H4 (cell line): ENCODE measurements at regions not wholly inside any gene's neighbourhood (a gene's known extent, or its start where the extent isn't known, plus 50 kb on each side); places are given as distances from the start of the nearest gene placed in this dataset.
A peak's percentile ranks its signal among the peaks of the same experiment; 100 is the strongest.

Experiments used
- DNase-seq: peaks from one replicate; pipeline ENCODE4 v3.0.0-alpha.2; 2015; ENCODE audit warnings: low spot score

DNA sequence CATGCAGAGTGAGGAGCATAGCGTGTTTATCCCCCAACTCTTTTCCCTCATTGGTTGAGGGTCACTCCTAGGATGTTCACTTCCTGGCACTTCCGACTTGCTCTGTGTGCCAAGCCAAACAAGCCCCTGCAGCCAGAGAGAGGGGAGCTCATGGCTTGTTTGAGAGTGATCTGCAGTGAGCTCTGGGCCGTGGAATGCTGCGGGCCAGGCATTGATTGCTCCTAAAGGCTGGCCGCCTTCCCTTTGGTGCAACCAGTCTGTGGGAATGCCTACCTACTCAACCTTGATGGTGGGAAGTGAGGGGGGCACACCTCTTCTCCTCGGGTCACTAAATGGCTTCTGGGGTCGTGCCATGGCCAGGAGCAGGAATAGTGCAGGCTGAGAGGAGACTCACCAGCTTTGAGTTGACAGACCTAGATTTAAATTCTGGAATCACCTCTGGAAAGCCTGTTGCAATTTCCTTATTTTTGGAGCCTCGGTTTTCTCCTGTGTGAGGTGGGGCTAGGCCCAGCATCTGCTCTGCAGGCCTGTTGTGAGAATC, 152.0 kb upstream of the STX18 start:
- no peak for DNase-seq

DNA sequence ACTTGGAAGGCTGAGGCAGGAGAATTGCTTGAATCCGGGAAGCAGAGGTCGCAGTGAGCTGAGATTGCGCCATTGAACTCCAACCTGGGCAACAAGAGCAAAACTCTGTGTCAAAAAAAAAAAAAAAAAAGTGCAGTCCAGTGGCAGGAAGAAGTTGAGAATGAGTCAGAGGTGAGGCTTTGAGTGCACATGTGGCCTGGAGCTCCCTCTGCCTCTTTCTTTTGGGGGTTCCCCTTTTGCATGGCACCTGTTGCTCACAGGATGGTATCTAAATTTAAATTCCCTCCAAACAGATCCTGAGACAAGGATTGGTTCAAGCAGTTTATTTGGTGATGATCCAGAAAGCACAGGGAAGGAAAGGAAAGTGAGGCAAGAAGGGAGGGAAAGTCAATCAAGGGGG, 151.4 kb upstream of the STX18 start:
- DNase-seq, result no peak

DNA sequence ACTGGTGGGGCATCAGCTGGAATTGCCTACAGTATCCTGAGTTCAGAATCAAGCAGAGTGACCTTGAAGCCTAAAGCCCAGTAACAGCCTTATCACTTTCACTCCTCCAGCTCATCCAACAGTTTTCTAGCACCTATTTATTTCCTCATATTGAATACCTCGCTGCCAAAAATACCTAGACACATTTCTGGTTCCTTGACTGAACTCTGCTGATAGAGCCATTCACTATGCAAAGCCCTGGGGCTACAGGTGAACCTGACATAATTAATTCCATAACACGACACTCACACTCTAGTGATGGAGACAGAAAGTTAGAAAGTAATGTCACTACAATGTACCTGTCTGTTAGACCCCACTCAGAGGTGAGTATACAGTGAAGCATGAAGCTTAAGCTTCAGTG, 149.0 kb upstream of the STX18 start:
- DNase-seq, result no peak

DNA sequence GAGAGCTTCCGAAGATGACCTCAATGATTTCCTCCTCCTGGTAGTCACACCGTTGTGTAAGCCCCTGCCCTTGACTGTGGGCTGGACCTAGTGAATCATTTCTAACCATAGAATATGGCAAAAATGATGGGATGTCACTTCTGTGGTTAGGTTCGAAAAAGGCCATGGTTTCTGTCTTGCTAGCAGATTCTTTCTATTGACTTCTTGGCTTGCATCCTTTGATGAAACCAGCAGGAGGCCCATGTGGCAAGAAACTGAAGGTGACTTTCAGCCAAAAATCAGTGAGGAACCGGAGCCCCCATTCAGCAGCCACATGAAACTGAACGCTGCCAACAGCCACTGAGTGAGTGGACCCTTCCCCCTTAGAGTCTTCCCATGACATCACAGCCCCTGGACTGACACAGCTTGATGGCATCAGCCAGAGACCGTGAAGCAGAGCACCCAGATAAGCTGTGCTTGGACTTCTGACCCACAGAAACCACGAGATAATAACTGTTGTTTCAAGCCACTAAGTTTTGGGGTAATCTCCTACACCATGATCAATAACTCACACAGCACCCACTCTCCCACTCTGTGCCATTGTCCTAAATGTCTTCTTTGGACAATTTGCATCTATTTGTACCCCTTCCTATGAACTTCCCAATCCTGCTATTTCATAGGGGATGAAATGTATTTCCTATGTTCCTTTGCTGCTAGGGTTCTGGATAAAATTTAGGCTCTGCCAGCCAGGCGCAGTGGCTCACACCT, 148.0 kb upstream of the STX18 start:
- DNase-seq, result no peak

DNA sequence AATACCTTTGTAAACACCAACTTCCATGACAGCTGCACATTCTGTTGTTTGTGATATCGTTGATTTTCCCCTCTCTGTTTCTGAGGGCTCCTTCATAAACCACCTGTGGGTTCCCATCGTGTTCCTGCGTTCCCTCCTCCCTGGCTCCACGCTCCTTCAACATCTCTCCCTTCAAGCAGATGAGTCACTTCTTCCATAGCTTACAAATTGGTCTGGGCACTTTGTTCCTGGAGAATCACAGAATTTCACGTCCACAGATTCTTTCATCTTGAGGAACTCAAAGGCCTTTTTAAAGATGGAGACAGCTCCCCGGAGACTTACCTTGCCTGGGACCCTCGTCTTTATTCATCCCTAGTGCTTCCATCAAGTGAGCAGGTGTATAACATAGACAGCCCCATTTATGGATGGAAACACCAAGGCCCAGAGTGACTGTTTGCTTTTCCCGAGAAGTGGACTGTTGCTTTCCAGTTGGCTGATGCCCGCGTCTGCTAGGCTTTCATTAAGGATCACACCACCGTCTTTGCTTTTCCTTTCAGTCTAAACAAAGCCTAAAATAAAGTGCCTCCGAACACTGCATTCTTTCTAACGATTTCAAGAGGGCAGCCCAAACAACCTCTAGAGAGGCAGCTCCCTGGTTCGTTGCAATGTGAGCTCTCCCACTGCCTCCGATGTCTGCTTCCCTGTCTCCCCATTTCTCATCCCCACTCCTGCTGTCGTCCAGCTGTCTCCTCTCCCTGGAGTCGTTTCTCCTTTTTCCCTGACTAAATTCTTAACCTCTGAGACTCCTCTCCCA, 146.3 kb upstream of the STX18 start:
- DNase-seq, result no peak

DNA sequence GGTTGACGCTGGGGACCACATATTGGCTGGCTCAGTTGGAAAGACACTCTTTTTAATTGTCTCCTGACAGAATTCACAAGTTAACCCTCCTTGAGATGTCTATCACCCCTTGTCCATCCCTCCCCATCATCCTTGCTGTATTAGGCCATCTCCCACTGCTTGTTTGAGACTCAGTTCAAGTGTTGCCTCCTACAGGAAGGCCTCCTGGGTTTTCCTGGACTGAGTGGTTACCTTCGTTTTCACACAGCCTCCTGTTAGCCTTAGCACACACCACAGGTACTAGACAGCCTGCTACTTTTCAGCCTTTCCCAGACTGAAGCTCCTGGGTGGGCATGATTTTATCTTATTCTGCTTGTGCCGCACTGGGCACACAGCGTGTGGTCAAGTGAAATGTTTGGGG, 145.3 kb upstream of the STX18 start:
- no peak for DNase-seq

DNA sequence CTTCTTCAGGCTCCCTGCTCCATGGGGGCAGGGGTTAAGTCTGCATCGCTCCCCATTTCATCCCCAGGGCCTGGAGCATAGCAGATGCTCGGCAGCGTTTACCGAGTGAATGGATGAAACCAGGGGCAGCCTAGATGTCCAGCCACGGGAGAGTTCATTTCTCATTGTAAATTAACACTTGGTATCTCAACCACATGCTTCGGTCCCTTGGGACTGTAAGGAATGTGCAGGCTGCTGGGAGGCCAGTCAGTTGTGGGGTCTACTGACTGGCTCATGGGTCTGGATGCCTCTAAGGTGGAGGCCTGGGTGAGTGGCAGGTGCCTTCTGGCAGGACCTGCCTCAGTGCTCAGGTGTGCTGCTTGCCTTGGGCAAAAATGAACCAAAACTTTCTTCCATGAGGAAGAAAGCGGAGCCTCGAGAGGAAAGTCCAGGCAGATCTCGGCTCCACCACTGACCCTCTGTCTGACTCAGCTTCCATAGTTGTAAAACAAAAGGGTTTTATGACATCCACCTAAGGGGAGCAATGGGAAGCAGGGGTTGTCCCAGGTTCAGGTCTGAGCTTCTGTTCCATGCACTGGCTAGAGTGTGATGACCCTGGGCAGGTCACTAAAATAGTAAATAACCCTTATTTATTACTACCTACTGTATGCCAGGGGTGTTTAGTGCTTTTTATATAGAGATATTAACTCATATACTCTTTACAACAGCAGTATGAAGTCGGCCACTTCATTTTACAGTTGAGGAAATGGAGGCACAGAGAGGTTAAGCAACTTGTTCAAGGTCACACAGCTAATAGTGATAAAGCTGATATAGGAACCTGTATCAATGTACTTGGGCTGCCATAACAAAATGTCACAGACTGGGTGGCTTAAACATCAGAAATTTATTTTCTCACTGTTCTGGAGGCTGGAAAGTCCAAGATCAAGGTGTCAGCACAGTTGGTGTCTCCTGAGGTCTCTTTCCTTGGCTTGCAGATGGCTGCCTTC, 144.3 kb upstream of the STX18 start:
- DNase-seq, result no peak

DNA sequence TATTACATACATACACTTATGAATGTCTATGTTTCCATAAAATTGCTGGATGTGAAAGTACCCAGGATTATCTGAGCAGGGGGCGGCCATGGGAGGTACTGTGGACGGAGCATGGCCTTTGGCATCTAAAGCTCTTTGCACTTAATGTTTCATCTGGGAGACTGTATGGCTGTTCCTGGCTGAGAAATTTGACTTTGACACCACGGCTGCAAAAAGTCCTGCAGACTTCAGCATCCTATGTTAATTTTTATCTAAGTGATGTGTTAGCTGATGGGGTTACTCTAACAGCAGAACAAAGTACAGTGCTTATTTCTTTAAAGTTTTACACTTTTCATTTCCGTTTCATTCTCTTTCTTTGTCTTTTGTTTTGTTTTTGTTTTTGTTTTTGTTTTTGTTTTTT, 139.8 kb upstream of the STX18 start:
- DNase-seq, result no peak

DNA sequence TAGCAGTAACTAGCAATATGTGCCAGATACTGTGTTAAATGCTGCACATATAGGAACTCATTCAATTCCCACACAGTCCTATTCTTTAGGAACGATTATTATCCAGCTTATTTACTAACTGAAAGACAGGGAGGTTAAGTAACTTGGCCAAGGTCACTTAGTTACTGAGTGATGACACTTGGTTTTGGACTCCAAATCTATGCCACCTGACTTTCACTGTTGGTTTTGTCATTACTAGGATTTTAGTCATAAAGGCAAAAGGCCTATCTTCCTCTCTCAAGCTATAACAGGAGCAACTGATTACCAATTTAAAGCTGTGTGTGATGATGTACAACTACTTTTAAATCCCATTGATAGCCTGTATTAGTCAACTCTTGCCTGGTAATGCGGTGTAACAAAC, 138.9 kb upstream of the STX18 start:
- no peak for DNase-seq

DNA sequence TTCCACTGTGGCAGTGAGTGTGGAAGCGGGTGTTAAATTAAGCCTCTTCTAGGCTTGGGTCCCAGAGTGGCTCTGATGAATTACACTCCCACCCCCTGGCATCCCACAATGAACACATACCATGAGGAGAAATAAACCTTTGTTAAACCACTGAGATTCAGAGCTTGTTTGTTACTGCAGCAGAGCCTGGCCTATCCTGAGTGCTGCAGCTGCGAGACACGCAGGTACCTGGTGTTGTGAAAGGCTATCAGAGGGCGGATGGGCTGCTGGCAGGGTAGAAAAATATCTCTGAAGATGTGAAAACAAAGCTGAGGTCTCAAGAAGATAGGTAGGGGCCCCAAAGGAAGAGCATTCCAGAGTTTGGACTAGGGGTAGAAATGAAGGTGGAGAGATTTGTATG, 138.4 kb upstream of the STX18 start:
- DNase-seq, result no peak

DNA sequence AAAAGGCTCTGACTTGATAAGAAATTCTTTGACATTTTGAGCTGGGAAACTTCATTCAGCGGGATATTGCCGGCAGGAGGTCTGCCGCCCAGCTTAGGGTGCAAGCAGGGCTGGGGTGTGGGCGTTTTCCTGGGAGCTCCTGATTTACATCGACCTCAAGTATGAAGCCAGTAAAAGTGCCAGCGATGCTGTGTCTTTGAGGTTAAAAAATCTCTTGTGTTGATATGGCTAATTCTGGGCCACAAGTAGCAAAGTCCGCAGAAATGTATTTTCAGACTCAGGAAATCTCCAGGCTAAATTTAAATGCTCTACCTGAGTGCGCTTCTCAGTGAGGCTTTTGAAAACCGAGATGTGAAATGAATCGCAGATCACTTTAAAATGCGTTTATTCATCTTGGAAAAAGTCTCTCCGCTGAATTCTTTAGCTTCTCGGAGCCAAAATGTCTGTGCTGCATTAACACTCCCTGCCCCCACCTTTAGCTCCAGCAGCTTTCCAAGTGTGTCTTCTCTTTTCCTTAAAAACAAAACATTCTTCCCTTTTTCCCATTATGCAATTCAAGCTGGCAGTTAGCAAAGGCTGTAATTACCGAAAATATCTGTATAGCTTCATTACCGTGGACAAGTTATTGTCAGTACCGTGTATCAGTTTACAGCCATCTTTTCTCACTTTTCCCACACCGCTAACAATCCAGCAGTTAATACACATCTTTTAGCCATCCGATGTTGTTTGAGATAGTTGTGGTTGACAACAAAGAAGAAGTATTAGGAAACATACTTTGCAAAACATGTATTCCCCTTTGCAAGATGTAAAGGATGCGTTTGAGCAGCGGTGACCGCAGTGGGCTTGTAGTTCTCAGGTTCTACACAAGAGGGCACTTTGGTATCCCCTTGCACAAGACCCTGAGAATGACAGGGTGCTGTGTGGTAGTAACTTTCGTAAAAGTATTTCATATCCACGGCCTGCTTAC, 136.0 kb upstream of the STX18 start:
- DNase-seq, result no peak

DNA sequence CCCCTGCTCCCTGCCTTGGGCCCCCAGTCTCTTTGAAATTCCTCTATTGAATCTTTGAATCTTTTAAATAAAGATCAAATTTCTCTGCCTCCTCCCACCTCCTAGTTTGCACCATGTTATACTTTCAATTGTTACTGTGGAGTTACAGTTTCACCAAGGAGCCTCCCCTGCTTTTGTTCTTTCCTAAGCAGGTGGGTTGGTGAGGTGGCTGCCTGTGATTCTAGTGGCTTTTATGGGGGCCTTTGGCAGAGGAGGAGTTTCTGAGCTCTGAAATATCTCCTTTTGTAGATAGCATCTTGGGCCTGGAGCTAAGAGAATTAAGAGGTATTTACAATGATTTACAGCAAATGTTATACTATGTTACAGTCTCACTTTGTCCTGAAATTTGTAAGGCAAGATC, 133.8 kb upstream of the STX18 start:
- DNase-seq, result no peak

DNA sequence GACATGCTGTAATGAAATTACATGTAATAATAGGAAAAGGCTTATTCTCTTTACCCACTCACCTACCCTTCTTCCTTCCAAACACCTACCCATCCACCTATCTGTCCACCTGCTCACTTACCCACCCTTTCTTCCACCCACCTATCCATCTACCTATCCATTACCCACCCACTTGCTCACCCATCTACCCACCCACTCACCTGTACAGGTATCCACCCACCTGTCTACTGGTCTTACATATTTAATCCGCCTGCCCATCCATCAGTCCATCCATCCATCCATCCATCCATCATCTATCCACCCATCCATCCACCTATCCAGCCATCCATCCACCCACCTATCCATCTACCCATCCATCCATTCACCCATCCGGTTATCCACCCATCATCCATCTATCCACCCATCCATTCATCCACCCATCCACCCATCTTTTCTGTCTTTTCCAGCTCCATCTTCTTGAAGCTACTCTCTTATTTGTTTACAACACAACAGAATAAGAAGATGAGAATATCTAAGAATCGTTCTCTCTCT, 133.3 kb upstream of the STX18 start:
- DNase-seq, result no peak

DNA sequence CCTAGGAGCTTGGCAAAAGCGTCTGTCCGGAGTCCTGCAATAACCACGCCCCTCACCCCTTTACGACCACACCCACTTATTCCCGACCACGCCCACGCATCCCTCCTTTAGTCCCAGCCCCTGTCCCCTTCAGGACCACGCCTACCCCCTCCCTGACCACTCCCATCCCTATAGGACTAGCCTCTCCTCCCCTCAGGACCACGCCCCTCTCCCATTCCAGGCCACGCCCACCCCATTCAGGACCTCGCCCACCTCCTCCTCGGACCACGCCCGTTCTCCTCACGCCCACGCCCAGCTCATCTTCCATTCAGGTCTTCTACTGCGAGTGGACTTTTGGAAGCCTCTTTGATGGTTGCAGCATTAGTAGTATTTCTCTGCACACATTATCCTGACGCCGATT, 131.2 kb upstream of the STX18 start:
- DNase-seq, result peak; percentile 45

DNA sequence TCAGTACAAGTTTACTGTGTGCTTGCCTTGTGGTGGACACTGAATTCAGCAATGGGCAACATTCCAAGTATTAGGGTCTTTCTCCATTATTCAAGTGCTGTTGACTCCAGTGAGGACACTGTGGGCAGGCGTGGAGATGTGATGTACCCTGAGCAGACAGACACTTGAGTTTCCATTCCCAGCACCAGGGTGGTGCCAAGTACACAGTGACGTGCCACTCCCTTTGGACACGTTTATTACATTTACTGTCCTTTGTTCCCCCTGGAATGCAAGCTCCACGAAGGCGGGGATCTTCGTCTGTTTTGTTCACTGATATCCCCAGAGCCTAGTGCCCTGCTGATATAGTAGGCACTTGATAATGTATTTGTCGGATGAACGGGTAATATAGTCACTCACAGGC, 130.6 kb upstream of the STX18 start:
- no peak for DNase-seq

DNA sequence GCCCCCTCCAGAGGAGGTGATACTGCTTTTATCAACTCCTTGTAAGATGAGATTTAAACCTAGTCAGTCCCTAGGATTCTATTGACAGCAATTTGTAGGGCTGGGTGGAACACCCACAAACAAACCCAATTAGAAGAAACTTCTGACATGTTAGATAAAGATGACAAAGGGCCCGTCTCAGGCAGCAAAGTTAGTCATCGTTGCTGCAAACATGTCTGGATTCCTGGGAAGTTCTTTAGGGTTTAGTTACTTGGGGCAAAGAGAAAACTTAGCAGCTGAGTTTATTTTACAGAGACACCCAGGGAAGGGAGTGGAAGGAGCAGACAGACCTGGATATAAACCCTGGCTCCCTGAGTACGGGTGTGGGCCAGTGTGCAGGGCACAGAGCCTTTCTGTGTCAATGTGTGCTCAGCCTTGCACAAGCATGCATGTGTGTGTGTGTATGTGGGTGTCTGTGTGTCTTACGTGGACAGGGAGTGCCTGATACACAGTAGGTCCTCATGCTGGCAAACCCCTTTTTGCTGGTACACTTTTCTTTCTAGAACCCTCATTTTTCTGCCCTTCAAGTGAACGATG, 130.0 kb upstream of the STX18 start:
- DNase-seq, result no peak

DNA sequence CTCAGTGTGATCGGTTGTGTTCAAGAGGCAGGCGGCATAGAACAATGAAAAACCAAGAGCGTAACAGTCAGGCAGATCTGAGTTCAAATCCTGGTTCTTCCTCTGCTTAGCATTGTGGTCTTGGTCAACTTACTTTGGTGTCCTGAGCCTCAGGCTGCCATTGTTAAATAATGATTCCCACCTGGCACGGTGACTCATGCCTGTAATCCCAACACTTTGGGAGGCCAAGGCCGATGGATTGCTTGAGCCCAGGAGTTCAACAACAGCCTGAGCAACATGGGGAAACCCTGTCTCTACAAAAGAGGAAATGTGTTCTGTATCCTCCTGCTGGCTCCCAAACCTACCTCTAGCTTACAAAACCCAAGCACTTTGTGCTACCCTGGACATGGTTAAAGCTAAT, 129.0 kb upstream of the STX18 start:
- peak; percentile 47 for DNase-seq

DNA sequence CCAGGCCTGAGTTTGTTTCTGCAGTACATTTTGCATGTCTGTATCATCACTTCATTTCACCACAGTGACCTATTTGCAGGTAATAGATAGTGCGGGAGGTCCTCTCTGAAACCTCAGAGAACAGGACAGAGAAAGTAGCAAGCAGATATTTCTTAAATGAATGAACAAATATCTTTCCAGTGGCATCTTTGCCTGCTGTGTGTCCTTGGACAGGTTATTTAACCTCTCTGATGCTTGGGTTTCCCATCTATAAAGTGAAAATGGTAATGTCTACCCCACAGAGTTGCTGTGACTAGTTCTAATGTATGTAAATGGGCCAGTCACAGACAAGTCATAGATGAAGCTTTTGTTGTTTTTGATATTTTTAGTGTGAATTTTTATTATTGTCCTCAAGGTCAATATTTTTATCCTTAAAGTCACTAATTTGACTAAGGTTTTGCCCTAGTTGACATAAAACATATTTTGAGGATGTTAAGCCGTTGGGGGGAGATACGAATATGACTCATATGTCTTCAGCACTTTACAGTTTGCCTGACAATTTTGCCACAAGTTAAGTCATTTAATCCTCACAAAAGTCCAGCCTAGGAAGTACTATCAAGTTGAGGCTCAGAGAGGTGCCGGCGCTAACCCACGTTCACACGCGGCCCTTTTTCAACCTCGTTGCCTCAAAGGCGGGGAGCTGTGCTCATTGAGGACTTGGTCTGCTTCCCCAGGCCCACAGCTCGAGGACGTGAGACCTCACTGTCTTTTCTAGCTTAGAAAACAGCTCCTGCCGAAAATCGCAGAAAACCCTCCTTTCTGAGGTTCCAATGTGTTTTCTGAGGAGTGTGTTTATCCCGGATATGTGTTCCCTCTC, 126.7 kb upstream of the STX18 start:
- DNase-seq, result no peak

DNA sequence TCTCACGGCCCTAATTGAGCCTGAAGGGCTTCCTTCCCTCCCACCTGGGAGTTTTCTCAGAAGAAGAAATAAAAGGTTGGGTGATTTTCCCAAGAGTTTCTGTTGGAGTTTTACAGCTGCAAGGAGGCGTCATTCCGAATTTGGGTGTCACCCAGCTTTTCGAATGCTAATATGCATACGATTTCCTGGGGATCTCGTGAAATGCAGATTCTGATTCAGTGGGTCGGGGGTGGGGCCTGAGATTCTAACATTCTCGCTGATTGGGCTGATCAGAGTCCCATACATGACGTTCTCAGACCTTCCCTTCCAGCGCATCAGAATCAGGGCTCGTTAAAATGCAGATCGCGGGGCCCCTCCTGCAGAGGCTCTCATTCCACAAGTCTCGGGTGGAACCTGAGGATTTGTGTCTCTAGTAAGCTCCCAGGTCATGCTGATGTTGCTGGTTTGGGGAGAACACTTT, 125.8 kb upstream of the STX18 start:
- DNase-seq, result no peak
